GM18517 (cell line): ENCODE measurements at regions not wholly inside any gene's neighbourhood (a gene's known extent, or its start where the extent isn't known, plus 50 kb on each side); places are given as distances from the start of the nearest gene placed in this dataset.

Source experiments
- ATAC-seq: cut with Tn5 transposase; IDR thresholded peaks from one replicate; pipeline ENCODE4 v1.9.1; 2021; ENCODE audit warnings: mild to moderate bottlenecking, moderate library complexity; ENCODE audit not compliant: unreplicated experiment

GRCh38 chr2:226652983-226653765, 146.4 kb downstream of the IRS1 start:
- no peak for ATAC-seq

- ATAC-seq: peak; percentile 50
Measured at GRCh38 chr2:226652369-226652768, 147.3 kb downstream of the IRS1 start.

DNA sequence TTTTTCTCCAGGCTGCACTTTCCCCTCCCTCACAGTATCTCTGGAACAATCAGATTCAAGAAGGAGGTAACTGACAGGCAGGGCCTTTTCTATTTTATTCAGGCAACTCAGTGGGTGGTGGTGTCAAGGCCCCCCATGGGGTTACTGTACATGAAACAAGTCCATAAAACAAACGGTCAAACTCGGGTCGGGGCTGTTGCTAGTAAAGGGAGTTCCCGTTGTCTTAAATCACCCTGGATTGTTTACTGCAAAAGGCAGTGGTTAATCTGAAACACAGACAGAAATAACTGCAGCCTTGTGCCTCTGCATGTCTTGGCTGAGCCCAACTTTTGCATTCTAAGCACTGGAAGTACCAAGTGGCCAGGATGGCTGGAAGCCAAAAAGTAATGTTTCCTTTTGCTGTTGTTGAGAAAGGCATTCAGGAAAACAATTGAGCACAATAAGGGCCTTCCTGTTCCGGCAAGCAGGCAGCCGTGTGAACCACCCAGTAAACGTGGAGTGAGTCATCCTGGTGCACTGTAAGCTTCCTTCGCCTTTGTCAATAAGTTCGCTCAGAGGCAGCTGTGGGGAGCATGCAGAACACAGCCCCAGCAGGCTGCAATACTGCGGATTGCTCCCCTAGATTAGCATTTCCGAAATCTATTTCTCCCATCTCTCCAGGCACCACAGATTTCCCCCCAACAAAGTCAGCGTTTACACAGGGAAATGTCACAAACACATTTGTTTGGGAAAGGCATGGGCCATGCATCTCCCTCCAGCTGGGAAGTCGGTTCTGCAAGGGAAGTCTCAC, 149.6 kb downstream of the IRS1 start:
- ATAC-seq: peak; percentile 68

DNA sequence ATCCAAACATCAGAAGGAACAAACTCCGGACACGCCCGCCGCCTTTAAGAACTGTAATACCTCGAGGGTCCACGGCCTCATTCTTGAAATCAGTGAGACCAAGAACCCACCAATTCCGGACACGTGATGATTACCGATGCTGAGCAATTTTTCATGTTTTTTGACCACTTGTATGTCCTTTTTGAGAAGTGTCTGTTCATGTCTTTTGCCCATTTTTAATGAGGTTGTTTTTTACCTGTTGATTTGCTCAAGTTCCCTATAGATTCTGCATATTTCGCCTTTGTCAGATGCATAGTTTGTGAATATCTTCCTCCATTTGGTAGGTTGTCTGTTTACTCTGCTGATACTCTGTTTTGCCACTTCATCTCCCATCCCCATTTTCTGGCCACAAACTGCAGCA, 150.4 kb downstream of the IRS1 start:
- ATAC-seq: no peak

GRCh38 chr2:226647621-226648518, 151.8 kb downstream of the IRS1 start:
- ATAC-seq: no peak

- no peak for ATAC-seq
Measured at GRCh38 chr2:226644399-226644865, 155.2 kb downstream of the IRS1 start.

GRCh38 chr2:226643946-226644282, 155.7 kb downstream of the IRS1 start:
- ATAC-seq: no peak

- no peak for ATAC-seq
Measured at GRCh38 chr2:226643030-226643945, 156.3 kb downstream of the IRS1 start.

DNA sequence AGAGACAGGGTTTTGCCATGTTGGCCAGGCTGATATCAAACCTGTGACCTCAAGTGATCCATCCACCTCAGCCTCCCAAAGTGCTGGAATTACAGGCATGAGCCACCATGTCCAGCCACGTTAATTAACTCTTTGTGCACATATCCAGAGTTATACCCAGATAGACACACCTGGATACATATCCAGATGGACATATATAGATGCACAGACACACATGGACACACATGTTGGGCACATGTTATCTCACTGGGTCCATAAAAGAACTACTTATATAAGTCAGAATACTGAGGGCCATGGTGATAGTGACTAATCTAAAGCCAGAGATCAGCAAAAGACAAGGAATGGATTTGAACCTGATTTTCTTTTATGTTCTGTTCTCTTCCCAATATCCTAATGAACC, 158.6 kb downstream of the IRS1 start:
- ATAC-seq: no peak

GRCh38 chr2:226640501-226640900, 159.1 kb downstream of the IRS1 start:
- no peak for ATAC-seq

GRCh38 chr2:226639550-226639949, 160.1 kb downstream of the IRS1 start:
- no peak for ATAC-seq

GRCh38 chr2:226638576-226638975, 161.0 kb downstream of the IRS1 start:
- no peak for ATAC-seq

DNA sequence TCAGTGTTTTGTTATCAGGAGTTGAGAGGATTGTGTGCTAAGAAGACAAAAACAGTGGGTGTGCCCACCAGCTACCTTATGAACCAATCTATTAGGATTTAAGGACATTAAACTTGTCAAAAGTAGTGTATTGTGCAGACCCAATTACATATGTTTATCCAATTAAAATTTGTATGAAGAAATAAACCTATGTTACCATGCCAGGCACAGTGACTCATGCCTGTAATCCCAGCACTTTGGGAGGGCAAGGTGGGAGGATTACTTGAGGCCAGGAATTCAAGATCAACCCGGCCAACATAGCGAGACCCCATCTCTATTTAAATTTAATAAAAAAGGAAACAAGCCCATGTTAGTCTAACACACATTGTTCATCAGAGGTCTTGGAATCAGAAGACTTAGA, 162.2 kb downstream of the IRS1 start:
- ATAC-seq: no peak

DNA sequence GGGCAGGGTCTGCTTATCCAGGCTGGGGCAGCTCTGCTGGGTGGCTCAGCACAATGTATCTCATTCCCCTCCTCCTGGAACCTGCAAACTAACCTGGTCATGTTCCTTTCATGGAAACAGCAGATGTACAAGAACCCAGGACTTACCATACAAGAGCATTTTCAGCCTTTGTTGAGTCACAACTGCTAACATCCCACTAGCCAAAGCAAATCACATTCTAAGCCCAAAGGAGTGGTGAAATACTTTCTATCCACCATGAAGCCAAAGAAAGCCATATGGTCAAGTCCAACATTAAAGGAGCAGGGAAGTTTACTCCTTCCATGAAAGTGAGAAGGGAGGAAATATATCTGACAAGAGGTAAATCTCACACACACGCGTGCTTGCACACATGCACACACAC, 163.0 kb downstream of the IRS1 start:
- ATAC-seq: no peak

DNA sequence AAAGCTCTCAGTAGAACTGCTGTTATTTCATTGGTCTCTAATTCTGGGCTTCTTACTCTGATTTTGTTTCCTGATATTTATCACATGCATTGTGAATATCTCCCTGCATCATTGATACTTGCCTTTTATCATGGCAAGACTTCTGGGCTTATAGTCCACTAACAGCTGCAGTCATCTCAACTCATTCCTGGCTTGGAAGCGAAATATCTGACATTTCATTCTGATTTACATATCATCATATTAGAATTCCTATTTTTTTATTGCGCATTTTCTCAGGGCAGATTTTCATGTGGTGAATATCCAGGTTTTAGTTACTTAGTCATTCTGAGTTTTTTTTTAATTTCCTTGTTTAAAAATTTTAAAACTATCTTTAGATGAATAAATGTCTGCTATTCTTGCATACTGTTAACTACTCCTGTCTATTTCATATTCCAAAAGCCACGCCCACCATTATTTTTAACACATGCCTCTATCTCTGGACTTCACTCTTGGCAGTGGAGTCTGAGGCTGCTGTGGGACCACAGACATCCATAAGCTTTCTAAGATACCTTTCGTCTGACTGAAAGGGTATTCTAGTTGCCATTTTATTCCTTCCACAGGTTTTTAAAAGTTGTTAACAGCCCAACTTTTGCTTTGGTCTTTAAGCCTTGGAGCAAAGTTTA, 164.5 kb downstream of the IRS1 start:
- no peak for ATAC-seq

GRCh38 chr2:226631671-226632070, 167.9 kb downstream of the IRS1 start:
- ATAC-seq: no peak

- no peak for ATAC-seq
Measured at GRCh38 chr2:226631187-226631586, 168.4 kb downstream of the IRS1 start.

DNA sequence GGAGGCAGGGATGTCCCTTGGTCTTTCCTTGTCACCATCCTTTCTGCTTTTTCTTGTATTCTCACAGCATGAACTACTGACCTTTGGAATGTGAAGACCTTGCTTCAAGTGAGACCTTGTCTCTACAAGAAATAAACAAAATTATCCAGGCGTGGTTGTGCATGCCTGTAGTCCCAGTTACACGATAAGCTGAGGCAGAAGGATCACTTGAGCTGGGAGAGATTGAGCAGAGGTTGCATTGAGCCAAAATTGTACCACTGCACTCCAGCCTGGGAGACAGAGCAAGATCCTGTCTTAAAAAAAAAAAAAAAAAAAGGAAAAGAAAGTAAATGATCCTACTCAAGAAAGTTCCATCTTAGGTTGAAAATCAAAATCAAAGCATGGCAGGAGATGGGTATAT, 173.7 kb downstream of the IRS1 start:
- ATAC-seq: no peak

GRCh38 chr2:226623587-226624368, 175.8 kb downstream of the IRS1 start:
- no peak for ATAC-seq
